GM21367 (cell line): ENCODE measurements at regions not wholly inside any gene's neighbourhood (a gene's known extent, or its start where the extent isn't known, plus 50 kb on each side); places are given as distances from the start of the nearest gene placed in this dataset.

Source experiments
- ATAC-seq: cut with Tn5 transposase; IDR thresholded peaks from one replicate; pipeline ENCODE4 v1.9.1; 2021; ENCODE audit not compliant: unreplicated experiment

GRCh38 chr10:113320211-113320610 lies 232.6 kb upstream of the HABP2 start:
- no peak for ATAC-seq

GRCh38 chr10:113320987-113321386 lies 231.9 kb upstream of the HABP2 start:
- ATAC-seq, result no peak

DNA sequence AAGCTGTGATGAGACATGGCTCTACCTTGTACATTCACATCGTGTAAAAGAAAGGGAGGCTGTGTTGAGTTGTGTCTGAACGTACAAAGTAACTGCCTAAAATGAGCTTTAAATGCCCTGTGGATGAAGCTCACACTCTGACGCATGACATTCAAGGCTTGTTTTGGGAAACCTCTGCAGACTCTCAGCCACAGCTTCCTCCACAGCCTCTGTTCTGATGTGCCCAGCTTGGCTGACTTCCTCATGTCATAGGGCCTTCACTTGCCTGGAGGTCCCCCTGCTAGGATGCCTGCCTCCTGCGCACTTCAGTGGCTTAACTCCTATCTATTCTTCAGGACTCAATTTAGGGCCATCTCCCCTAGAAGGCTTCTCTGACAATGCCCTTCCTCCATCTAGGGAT lies 230.0 kb upstream of the HABP2 start:
- ATAC-seq, result no peak

GRCh38 chr10:113323985-113324384 lies 228.9 kb upstream of the HABP2 start:
- ATAC-seq, result no peak

- peak; percentile 72 for ATAC-seq
Measured at GRCh38 chr10:113326160-113327111, 226.4 kb upstream of the HABP2 start.

DNA sequence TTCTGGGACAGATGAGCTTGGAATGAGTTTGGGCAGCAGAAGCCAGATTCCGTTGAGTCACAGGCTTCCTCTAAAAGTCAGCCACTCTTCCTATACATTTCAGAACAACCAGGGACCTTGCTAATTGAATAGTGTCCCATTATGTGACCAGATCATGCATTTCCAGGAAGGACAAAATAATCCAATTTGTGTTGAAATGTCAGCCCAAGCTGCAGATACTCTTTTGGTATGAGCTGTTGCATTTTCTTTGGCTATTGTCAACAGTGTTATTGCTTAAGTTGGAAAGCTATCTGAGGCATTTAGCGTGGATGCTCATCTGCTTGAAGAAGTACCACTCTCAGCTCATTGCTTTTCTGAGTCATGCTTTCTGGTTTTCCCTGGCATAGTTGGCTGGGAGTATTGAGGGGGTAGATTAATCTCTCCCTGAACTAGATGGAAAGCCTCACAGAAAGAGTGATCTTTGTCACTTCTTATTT lies 223.7 kb upstream of the HABP2 start:
- no peak for ATAC-seq

DNA sequence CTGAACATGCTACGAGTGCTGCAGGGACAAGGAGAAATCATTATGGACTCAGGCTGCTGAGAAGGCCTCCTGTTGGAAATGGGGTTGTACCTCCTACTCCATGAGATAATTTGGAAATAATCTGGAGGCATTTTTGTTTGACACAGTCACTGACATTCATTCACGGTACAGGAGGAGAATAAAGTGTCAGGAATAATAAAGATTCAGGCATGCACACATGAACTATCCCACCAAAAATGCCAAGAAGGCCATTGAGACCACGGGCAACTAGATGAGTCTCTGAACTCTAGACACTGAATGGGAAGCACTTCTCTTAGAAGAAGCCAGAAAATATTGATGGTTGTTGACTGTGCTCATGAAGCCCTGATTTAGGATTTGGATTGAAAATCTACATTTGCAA lies 220.9 kb upstream of the HABP2 start:
- ATAC-seq, result no peak

DNA sequence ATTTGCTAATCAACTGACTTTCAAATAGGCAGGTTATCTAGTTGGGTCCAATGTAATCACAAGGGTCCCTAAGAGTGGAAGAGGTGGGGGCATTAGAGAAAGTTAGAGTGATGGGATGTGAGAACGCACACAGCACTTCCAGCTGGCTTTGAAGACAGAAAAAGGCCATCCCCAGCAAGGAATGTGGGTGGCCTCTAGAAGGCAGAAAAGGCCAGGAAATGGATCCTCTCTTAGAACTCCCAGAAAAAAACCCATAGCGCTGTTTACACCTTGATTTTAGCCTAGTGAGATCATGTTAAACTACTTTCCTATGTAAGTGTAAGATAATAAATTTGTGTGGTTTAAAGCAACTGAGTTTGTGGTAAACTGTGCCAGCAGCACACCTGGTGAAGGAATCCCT lies 219.5 kb upstream of the HABP2 start:
- no peak for ATAC-seq

DNA sequence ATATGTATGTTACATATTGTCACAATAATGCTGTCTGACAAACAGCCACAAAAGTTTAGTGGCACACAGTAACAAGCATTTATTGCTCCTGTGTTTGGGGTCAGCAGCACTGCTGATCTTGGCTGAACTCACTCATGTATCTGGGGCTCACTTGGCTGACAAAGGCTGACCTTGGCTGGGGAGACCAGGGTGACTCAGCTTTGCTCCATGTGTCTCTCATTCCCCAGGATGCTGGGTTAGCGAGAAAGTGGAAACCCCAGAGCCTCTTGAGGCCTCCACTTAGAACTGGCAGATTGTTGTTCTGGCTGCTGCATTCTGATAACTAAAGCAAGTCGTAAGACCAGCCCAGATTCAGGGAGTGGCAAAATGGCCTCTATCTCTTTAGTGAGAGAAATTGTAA lies 217.3 kb upstream of the HABP2 start:
- no peak for ATAC-seq

DNA sequence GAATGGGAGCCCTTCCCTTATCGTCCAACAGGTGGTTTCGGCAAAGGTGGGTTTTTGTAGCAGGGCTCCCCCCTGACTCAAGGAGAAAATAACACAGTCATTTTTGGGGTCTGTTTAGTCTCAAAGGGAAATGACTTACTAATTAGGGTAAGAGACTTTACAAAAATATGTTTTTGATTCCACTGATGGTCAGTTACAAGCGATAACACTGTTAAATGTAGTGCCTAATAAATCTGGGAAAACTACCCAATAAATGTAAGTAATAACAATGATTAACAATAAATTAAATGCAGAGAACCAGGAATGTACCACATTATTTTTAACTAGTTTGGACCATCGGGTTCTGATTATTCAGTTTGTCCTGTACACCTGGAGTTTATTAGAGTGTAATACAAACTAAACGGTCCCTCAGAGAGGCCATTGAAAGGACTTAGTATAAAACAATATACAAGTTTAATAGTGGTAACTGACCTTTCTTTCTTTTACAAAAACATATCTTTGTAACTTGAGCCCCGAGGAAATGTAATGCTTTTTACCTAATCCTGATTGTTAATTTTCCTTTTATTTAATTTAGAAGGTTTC lies 216.2 kb upstream of the HABP2 start:
- ATAC-seq, result no peak

DNA sequence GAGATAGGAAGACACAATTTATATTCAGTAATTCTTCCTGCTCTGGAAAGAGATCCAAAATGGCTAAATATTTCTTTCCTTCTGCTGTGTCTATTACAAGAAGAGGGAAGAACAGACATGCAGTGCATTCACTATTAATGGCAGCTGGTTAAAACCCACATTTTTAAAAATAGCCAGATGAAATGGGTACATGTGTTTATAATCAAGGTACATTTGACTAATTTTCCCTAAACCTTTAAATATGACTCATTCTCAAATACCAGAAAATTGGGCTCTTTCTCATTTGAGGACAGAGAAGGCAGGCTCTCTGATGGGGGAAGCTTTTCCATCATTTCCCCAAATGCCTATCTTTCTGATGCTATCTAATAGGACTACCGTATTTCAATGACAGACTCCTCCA lies 215.7 kb upstream of the HABP2 start:
- no peak for ATAC-seq

DNA sequence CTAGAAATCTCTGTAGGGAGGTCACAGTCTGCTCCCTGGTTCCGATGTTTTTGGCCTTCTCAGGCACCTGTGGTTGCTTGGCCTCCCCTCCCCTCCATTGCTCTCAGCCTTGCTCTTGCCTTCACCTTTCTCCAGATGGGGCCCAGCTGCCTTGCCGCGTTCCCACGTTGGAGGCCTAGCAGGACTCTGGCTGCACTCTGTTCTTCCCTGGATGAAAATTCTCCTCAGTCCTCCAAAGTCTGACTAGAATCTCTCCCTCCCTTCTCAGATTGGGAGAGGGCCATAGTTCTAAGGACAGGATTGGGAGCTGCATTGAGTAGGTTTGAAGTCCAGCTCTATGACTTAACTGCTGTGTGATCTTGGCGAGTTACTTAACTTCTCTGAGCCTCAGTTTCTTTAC lies 213.7 kb upstream of the HABP2 start:
- no peak for ATAC-seq

GRCh38 chr10:113340282-113340681 lies 212.6 kb upstream of the HABP2 start:
- ATAC-seq, result no peak

DNA sequence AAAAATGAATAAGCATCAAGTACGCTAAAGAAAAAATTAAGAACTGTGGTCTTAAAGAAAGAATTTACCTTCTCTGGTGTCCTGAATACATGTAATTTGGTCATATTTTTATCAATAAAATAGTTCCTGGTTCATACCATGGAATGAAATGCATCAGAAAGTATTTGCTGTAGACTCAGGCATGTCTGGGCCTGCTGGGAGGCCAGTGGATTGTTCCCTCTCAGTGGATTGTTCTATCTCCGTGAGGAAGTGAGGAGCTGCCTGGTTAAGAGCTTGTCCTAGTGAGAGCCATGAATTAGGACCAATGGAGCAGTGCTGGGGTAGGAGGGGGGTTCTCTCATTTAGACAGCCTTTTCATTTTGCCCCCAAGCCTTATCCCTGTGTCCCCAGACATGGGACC lies 211.7 kb upstream of the HABP2 start:
- ATAC-seq, result no peak

- no peak for ATAC-seq
Measured at GRCh38 chr10:113345826-113346624, 206.8 kb upstream of the HABP2 start.

- ATAC-seq, result no peak
Measured at GRCh38 chr10:113347508-113347907, 205.3 kb upstream of the HABP2 start.

DNA sequence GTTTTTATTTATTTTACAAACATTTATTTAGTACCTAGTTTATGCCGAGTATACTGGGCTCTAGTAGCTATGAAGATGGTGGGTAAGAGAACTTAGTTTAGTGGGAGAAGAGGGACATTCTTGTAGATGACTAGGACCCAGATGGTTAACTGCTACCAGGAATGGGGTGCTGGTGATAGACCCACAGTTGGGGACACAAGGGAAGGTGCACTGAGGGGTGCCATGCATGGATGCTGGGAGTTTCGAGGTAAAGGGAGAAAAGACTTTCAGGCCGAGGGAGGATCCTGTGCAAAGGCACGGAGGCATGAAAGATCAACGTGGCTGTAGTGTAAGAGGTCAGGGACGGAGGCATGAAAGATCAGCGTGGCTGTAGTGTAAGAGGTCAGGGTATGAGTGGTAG lies 204.2 kb upstream of the HABP2 start:
- ATAC-seq, result no peak

DNA sequence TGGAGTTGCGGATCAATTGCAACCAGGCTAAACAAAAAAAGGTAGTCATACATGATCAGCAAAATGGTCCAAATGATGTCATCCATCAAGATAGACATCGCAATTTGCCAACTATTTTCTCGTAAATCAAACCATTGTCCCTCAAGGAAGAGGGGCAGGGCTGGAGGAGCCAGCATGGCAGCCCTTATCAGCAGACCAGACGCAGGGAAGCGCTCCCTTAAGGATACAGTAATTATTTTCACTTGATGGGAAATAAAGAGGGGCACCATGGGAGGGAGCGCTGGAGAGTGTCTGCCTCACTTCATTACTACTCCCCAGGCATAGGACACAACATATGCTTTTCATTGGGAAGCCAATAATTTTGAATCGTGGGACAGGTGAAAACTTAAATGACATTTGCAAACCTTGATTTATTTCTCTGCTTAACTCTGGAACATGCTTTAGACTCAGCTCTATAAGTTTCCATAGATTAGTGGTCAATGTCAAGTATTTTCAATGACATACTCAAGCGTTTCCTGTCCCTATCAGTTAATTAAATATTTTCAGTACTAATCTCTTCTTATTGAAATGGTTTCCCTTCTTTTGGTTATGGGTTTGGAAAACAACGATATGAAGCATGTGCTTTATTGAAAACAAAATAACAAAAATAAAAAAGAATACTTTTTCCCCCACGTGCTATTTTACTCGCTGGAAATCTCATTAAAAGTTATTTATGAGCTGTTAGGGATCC lies 202.4 kb upstream of the HABP2 start:
- ATAC-seq, result no peak

DNA sequence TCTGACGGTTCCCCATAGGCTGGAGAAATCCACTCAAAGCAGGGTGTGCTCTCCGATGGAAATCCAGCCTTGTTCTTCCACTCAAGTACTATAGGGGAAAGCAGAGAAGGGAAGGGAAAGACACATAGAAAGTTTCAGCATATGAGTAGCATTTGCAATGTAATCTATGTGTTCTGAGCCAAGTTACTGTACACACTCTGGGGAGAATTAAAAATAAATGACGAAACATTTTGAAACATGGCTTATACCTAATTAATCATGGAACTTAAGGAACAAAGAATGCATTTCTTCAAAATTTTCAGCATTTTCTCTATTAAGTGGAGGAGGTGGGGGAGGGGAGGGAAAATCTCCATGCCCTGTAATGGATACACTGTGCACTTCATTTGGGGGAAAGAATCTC lies 198.1 kb upstream of the HABP2 start:
- no peak for ATAC-seq

DNA sequence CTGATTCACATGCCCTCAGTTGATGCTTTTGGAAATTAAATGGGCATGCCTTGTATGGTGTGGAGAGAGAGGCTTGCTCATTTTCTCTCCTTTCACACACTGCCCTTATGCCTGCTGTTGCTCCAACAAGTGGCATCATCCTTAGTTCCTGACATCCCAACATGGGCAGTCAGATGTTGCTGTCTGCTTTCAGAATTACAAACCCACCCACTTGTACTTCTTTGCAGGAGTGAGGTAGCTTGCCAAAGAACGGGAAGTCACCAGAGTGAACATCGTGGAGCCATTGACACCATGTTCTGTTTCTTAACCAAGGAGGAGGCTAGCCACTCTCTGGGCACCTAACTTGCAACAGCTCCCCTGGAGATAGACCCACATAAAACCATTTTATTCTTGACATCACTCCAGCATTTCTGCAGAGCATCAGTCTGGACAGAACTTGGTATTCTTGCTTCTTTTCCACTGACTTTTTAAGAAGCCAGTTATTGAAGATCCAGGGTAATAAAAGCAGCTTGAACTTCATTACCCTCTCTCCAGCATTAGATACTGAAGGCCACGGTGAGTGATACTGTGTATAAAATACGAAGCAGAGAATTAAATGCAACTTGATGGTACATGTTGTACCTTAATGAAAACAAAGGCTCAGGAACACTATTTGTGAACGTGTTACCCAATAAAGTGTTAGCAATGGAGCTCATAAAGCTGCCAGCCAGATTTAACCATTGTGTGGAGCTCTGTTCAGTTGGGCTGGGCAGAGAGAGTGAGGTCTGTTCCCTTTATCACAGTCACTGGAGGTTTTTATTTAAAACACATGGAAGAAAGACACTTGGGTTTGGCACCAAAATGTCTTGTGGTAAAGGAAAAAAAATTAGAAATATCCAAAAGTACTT lies 195.8 kb upstream of the HABP2 start:
- no peak for ATAC-seq
